Lower leg skin (tissue), 4 donors: ENCODE measurements at regions not wholly inside any gene's neighbourhood (a gene's known extent, or its start where the extent isn't known, plus 50 kb on each side); places are given as distances from the start of the nearest gene placed in this dataset.

ENCODE experiments used
- DNase-seq, 2 donors: peaks; one replicate each; pipeline ENCODE4 v3.0.0-alpha.2; 2019; ENCODE audit warnings: low spot score in 2 of 2
- H3K4me3 ChIP-seq: fragments of 200-600 bp; sonication (generic); 2 replicates; pipeline ENCODE4 v1.5.1; 2017; ENCODE audit warnings: mild to moderate bottlenecking, low read depth; ENCODE audit not compliant: poor library complexity, severe bottlenecking
- POLR2A ChIP-seq, 2 donors: fragments of 450-650 bp; IDR thresholded peaks; one replicate each; pipeline ENCODE4 v1.6.1; 2016 to 2017; ENCODE audit warnings: antibody characterized with exemption in 2 of 2, mild to moderate bottlenecking in 1 of 2, moderate library complexity in 1 of 2
- WGBS, 2 donors: methylation state at CpG; one replicate each; pipeline ENCODE4 v1.1.5; 2018; 5-methylcytosine and 5-hydroxymethylcytosine counted together
- intact Hi-C: fragments of 100-400 bp; cut with DNase I; formaldehyde crosslinking; loops from one replicate; pipeline ENCODE4 v1.15.0; 2023; ENCODE audit warnings: low total_unique reads
- TF ChIP-seq, protein P1 (sequence below), 3 donors: fragments of 450-650 bp; IDR thresholded peaks; one replicate each; pipeline ENCODE4 v1.5.1; 2016; ENCODE audit warnings: antibody characterized with exemption in 3 of 3, mild to moderate bottlenecking in 3 of 3, moderate library complexity in 2 of 3

DNA sequence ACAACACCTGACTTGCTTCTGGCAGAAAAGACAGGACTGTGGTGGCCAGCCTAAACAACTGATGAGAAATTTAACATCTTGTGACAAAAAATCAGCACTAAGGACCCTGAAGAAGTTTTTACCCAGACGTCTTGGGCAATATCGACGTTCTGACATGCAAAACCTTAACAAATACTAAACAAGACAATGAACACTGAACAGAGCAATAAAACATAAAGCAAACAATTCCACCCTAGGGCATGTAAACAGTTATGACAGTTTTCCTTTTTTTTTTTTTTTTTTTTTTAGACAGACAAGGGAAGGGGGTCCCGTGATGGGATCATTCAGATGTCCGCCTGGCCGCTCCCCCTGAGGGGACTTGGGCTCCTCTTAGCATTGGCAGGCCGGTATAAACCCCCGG, 738.0 kb downstream of the SI start:
- no peak overlapping the region for H3K4me3 ChIP-seq
- no peak for DNase-seq
- no peak for TF ChIP-seq POLR2A (IDR thresholded peaks at IDR 0.05)
- TF ChIP-seq, protein P1, sequence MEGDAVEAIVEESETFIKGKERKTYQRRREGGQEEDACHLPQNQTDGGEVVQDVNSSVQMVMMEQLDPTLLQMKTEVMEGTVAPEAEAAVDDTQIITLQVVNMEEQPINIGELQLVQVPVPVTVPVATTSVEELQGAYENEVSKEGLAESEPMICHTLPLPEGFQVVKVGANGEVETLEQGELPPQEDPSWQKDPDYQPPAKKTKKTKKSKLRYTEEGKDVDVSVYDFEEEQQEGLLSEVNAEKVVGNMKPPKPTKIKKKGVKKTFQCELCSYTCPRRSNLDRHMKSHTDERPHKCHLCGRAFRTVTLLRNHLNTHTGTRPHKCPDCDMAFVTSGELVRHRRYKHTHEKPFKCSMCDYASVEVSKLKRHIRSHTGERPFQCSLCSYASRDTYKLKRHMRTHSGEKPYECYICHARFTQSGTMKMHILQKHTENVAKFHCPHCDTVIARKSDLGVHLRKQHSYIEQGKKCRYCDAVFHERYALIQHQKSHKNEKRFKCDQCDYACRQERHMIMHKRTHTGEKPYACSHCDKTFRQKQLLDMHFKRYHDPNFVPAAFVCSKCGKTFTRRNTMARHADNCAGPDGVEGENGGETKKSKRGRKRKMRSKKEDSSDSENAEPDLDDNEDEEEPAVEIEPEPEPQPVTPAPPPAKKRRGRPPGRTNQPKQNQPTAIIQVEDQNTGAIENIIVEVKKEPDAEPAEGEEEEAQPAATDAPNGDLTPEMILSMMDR (IDR thresholded peaks at IDR 0.05), result no peak
- 83 to 89% methylated on average over 8 of the region's 8 CpGs for WGBS, 2 donors
- intact Hi-C loops, result no loop called here

DNA sequence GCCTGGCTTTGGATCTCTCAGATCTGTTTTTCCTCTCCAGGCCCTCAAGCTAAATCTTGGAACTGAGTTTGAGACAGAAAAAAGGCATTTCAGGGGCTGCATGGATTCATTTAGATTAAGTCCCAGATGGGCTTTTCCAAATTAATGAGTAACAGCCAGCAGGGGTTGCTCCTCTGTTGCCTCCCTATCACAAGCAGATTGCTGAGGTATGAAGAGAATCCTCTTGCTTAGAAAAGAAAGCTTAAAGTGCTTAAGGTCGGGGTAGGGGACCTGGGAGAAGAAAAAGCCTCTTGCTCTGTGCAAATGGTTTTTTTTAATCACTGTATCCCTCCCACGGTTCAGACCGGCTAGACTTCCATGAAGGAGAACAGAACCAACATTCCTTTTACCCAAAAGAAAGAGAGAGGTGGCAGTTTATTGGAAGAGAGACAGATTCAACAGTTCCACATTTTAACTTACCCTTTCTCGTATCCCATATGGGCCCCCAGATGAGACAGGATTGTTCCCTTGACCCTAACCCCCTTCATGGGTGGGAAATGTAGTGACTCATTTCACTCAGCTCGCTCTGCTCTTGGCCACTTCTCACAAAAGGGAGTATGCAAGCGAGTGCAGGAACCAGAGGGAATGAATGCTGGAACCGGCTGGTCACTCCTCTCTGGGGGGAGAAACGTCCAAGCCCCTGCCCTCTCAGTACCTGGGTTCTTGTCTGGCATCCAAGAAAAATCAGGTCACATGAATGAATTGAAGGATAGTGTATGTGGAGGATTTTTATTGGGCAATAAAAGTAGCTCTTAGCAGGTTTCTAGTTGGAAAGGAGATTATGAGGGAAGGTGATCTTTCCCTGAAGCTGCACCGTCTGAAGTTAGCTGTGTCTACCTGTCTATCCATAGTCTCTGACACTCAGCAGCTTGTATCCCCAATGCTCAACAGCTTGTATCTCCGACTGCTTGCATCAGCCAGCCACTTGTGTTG, 745.2 kb downstream of the SI start:
- DNase-seq, result no peak
- intact Hi-C loops, result no loop called here
- TF ChIP-seq, protein P1 (IDR thresholded peaks at IDR 0.05), result no peak
- no peak for TF ChIP-seq POLR2A (IDR thresholded peaks at IDR 0.05)
- no peak overlapping the region for H3K4me3 ChIP-seq
- 40 to 41% methylated on average over 10 of the region's 10 CpGs for WGBS, 2 donors

DNA sequence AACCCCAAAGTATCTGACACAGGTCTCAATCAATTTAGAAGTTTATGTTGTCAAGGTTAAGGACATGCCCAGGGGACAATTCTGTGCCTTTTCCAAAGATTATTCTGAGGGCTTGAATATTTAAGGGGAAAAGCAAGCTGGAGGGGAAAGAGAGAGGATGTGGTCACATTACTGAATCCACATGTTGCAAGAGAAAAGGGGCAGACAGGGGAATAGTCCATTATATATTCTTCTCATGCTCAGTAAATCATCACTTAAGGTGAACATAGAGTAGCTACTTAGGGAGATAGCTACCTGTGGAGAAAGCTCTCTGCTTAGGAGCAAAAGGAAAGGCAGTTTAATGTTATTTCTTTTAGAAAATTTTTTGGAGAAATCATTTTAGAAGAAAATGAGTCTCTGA, 751.6 kb downstream of the SI start:
- DNase-seq, result no peak
- TF ChIP-seq, protein P1 (IDR thresholded peaks at IDR 0.05), result no peak
- TF ChIP-seq POLR2A (IDR thresholded peaks at IDR 0.05), result no peak
- intact Hi-C loops, result no loop called here
- no peak overlapping the region for H3K4me3 ChIP-seq

DNA sequence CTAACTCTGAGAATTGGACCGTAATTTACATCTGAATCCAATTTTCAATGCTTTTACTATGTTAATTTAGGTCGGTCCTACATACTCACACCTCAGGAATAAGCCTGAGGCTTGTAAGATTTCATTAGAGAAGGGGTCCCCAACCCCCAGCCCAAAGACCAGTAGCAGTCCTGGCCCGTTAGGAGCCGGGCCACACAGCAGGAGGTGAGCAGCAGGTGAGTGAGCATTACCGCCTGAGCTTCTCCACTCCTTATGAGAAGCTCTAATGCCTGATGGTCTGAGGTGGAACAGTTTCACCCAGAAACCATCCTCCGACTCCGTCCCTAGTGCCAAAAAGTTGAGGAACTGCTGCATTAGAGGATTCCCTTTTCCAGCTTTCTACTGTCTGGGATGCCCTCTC, 757.3 kb downstream of the SI start:
- TF ChIP-seq POLR2A (IDR thresholded peaks at IDR 0.05), result no peak
- TF ChIP-seq, protein P1 (IDR thresholded peaks at IDR 0.05), result no peak
- intact Hi-C loops, result no loop called here
- H3K4me3 ChIP-seq, result no peak overlapping the region
- WGBS, 2 donors, result 67 to 76% methylated on average over 7 of the region's 7 CpGs
- DNase-seq, result no peak

GRCh38 chr3:164306042-164306441, 772.3 kb downstream of the SI start:
- intact Hi-C loops, result no loop called here
- H3K4me3 ChIP-seq, result no peak overlapping the region
- TF ChIP-seq, protein P1 (IDR thresholded peaks at IDR 0.05), result no peak
- TF ChIP-seq POLR2A (IDR thresholded peaks at IDR 0.05), result no peak
- no peak for DNase-seq
